ENCODE measurements at regions not wholly inside any gene's neighbourhood (a gene's known extent, or its start where the extent isn't known, plus 50 kb on each side); places are given as distances from the start of the nearest gene placed in this dataset.

GRCh38 chr15:66985653-66986052 lies 79.7 kb upstream of the SMAD3 start:
- Histone ChIP-seq H4K20me1 (ENCODE audit: control insufficient read depth, insufficient read depth, insufficient read length) (no peaks in the 10 kb centered on the region), H3K4me1 (ENCODE audit: insufficient read depth, low read length) (0 out of 2 replicates have a peak, but pooled peaks cover 3% of the 10 kb centered on the region), H4K91ac (ENCODE audit: insufficient read length, low read depth, low read length) (no peak overlapping the region), H3K4me2 (ENCODE audit: insufficient read depth, insufficient read length, low read length) (no peak overlapping the region), H3K18ac (ENCODE audit: insufficient read length, low read depth, low read length) (no peak overlapping the region), H3T11ph (ENCODE audit: low read length) (no peak overlapping the region), H2BK5ac (ENCODE audit: insufficient read length, low read length) (no peak overlapping the region), H2BK20ac (ENCODE audit: low read depth, low read length, poor library complexity, severe bottlenecking) (no peak overlapping the region), H3K27me3 (ENCODE audit: insufficient read depth, low read length) (no peaks in the 10 kb centered on the region), H3K23me2 (ENCODE audit: insufficient read length, low read depth, low read length, poor library complexity, severe bottlenecking) (no peaks in the 10 kb centered on the region), H4K5ac (ENCODE audit: insufficient read length, low read depth, low read length) (no peak overlapping the region), H3K9ac (ENCODE audit: extremely low read depth, insufficient read length, low read length) (no peak overlapping the region), H3K56ac (ENCODE audit: insufficient read length, low read depth, low read length) (no peak overlapping the region), H2AK5ac (ENCODE audit: insufficient read length, low read length) (no peak overlapping the region), H2BK12ac (ENCODE audit: insufficient read length, low read depth, low read length) (no peak overlapping the region), H4K8ac (replicated peaks; ENCODE audit: insufficient read length, low read depth, low read length) (no peak overlapping the region), H2BK15ac (ENCODE audit: low read depth, low read length) (no peak overlapping the region), H2BK120ac (ENCODE audit: low read depth, low read length, poor library complexity, severe bottlenecking) (no peak overlapping the region), H3K9me3 (ENCODE audit: control insufficient read depth, low read depth, low read length) (no peaks in the 10 kb centered on the region), H3K79me1 (ENCODE audit: insufficient read depth, low read depth, low read length, poor library complexity, severe bottlenecking) (no peaks in the 10 kb centered on the region), H3K23ac (ENCODE audit: insufficient read length, low read depth, low read length) (no peak overlapping the region), H3K27ac (ENCODE audit: insufficient read length, low read depth, low read length) (no peak overlapping the region), H3K14ac (ENCODE audit: insufficient read depth, low read length) (no peak overlapping the region), H2AFZ (ENCODE audit: low read length) (no peak overlapping the region), H3K79me2 (ENCODE audit: insufficient read depth, low read length) (no peaks in the 10 kb centered on the region), H3K4ac (ENCODE audit: low read depth, low read length) (no peak overlapping the region)
- Mint-ChIP-seq H3K27me3 (ENCODE audit: low read depth) (peaks cover 7% of the 10 kb centered on the region), H3K27ac (no peak overlapping the region; a peak in 1 of 7 replicates), H3K36me3 (ENCODE audit: insufficient read depth in 1 of 3, low read depth in 3 of 3) (no peaks in the 10 kb centered on the region; a peak in 1 of 7 replicates), H3K4me1 (peaks cover 2 to 5% of the 10 kb centered on the region in 2 experiments; a peak in 2 of 4 replicates), H3K9me3 (no peaks in the 10 kb centered on the region; a peak in 1 of 5 replicates), H3K4me3 (no peak overlapping the region)
- no peak for DNase-seq
- TF ChIP-seq CTCF (conservative IDR thresholded peaks at IDR 0.05): no peak
- WGBS (ENCODE audit: extremely low coverage, insufficient read length, low lambda C conversion rate): no CpG with 5 or more reads among the region's 8 CpGs

Measured in H9 (cell line).